ENCODE measurements at regions not wholly inside any gene's neighbourhood (a gene's known extent, or its start where the extent isn't known, plus 50 kb on each side); places are given as distances from the start of the nearest gene placed in this dataset.

DNA sequence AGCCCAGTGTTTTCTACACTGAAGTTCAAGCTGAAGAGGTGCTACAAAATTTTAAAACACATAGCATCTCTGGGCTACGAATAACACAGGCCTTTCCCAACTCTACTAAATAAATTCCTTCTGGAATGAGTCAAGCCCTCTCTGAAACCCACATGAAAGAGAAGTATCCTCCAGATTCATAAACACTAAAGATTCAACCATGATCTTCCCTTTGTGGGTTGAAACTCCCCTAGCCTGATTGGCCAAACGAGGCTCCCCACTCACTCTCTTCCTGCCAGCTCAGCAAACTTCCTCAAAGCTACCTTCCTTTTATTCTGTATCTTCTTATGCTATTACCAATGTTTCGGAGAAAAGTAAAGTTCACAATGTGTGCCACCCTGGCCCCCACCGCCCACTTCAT, 95.4 kb downstream of the NKX6-1 start (continued):
- TF ChIP-seq, protein P1, sequence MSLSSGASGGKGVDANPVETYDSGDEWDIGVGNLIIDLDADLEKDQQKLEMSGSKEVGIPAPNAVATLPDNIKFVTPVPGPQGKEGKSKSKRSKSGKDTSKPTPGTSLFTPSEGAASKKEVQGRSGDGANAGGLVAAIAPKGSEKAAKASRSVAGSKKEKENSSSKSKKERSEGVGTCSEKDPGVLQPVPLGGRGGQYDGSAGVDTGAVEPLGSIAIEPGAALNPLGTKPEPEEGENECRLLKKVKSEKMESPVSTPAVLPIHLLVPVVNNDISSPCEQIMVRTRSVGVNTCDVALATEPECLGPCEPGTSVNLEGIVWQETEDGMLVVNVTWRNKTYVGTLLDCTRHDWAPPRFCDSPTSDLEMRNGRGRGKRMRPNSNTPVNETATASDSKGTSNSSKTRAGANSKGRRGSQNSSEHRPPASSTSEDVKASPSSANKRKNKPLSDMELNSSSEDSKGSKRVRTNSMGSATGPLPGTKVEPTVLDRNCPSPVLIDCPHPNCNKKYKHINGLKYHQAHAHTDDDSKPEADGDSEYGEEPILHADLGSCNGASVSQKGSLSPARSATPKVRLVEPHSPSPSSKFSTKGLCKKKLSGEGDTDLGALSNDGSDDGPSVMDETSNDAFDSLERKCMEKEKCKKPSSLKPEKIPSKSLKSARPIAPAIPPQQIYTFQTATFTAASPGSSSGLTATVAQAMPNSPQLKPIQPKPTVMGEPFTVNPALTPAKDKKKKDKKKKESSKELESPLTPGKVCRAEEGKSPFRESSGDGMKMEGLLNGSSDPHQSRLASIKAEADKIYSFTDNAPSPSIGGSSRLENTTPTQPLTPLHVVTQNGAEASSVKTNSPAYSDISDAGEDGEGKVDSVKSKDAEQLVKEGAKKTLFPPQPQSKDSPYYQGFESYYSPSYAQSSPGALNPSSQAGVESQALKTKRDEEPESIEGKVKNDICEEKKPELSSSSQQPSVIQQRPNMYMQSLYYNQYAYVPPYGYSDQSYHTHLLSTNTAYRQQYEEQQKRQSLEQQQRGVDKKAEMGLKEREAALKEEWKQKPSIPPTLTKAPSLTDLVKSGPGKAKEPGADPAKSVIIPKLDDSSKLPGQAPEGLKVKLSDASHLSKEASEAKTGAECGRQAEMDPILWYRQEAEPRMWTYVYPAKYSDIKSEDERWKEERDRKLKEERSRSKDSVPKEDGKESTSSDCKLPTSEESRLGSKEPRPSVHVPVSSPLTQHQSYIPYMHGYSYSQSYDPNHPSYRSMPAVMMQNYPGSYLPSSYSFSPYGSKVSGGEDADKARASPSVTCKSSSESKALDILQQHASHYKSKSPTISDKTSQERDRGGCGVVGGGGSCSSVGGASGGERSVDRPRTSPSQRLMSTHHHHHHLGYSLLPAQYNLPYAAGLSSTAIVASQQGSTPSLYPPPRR (CRISPR knock-in tag; IDR thresholded peaks at IDR 0.05; ENCODE audit: borderline replicate concordance), result no peak
- TF ChIP-seq, protein P2, sequence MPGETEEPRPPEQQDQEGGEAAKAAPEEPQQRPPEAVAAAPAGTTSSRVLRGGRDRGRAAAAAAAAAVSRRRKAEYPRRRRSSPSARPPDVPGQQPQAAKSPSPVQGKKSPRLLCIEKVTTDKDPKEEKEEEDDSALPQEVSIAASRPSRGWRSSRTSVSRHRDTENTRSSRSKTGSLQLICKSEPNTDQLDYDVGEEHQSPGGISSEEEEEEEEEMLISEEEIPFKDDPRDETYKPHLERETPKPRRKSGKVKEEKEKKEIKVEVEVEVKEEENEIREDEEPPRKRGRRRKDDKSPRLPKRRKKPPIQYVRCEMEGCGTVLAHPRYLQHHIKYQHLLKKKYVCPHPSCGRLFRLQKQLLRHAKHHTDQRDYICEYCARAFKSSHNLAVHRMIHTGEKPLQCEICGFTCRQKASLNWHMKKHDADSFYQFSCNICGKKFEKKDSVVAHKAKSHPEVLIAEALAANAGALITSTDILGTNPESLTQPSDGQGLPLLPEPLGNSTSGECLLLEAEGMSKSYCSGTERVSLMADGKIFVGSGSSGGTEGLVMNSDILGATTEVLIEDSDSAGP (CRISPR knock-in tag; IDR thresholded peaks at IDR 0.05), result no peak
- no peak for TF ChIP-seq SRF (CRISPR knock-in tag; IDR thresholded peaks at IDR 0.05)

Measured in K562 (cell line).